DOHH2 (cell line): ENCODE measurements at regions not wholly inside any gene's neighbourhood (a gene's known extent, or its start where the extent isn't known, plus 50 kb on each side); places are given as distances from the start of the nearest gene placed in this dataset.

Experiments used
- H3F3A ChIP-seq: fragments of 200-600 bp; sonication (generic), shearing (Covaris generic); 2 replicates; pipeline ENCODE4 v1.6.0; 2016; ENCODE audit warnings: antibody characterized with exemption, mild to moderate bottlenecking; ENCODE audit not compliant: control insufficient read depth, insufficient read depth
- H3K27ac ChIP-seq: fragments of 200-600 bp; sonication (generic); 2 replicates; pipeline ENCODE4 v1.5.1; 2014; ENCODE audit warnings: low read depth, mild to moderate bottlenecking, low read length, moderate library complexity
- H3K27me3 ChIP-seq: fragments of 200-600 bp; sonication (generic); 2 replicates; pipeline ENCODE4 v1.6.1; 2014; ENCODE audit warnings: mild to moderate bottlenecking, low read length, mixed read lengths; ENCODE audit not compliant: control insufficient read depth
- H3K36me3 ChIP-seq: fragments of 200-600 bp; sonication (generic); 2 replicates; pipeline ENCODE4 v1.6.1; 2014; ENCODE audit warnings: mild to moderate bottlenecking, low read length, moderate library complexity, mixed read lengths; ENCODE audit not compliant: control insufficient read depth
- H3K4me1 ChIP-seq: fragments of 200-600 bp; sonication (generic); 2 replicates; pipeline ENCODE4 v1.6.1; 2014; ENCODE audit warnings: mild to moderate bottlenecking, low read length, mixed read lengths; ENCODE audit not compliant: control insufficient read depth
- H3K4me2 ChIP-seq: fragments of 200-600 bp; sonication (generic); 2 replicates; pipeline ENCODE4 v1.6.0; 2014; ENCODE audit warnings: mild to moderate bottlenecking, low read length, moderate library complexity
- H3K4me3 ChIP-seq: fragments of 200-600 bp; sonication (generic); 2 replicates; pipeline ENCODE4 v1.5.1; 2014; ENCODE audit warnings: mild to moderate bottlenecking, low read length, mixed read lengths
- H3K79me2 ChIP-seq: fragments of 200-600 bp; sonication (generic); 2 replicates; pipeline ENCODE4 v1.6.1; 2014; ENCODE audit warnings: mild to moderate bottlenecking, low read length, mixed read lengths; ENCODE audit not compliant: control insufficient read depth
- H3K9me2 ChIP-seq: fragments of 200-600 bp; sonication (generic); replicated peaks from 2 replicates; pipeline ENCODE4 v1.6.1; 2014; ENCODE audit warnings: mild to moderate bottlenecking, low read length, mixed read lengths; ENCODE audit not compliant: control insufficient read depth
- H3K9me3 ChIP-seq: fragments of 200-600 bp; sonication (generic); 2 replicates; pipeline ENCODE4 v1.6.1; 2014; ENCODE audit warnings: antibody characterized with exemption, low read length, mixed read lengths; ENCODE audit not compliant: control insufficient read depth, insufficient read depth
- H4K20me1 ChIP-seq: fragments of 200-600 bp; sonication (generic); 2 replicates; pipeline ENCODE4 v1.6.0; 2014; ENCODE audit warnings: low read depth, mild to moderate bottlenecking, antibody characterized with exemption, low read length, moderate library complexity; ENCODE audit not compliant: control insufficient read depth, insufficient read depth
- EZH2phosphoT487 ChIP-seq: fragments of 200-600 bp; sonication (generic); IDR thresholded peaks from 2 replicates; pipeline ENCODE4 v1.6.1; 2017; ENCODE audit warnings: borderline replicate concordance, mild to moderate bottlenecking, antibody characterized with exemption, low read length, moderate library complexity, mixed read lengths
- TF ChIP-seq, protein P1 (sequence below): fragments of 200-600 bp; sonication (generic); IDR thresholded peaks from one replicate; pipeline ENCODE4 v1.5.1; 2014; ENCODE audit warnings: antibody characterized with exemption, mild to moderate bottlenecking, low read depth, low read length; ENCODE audit not compliant: poor library complexity, severe bottlenecking

DNA sequence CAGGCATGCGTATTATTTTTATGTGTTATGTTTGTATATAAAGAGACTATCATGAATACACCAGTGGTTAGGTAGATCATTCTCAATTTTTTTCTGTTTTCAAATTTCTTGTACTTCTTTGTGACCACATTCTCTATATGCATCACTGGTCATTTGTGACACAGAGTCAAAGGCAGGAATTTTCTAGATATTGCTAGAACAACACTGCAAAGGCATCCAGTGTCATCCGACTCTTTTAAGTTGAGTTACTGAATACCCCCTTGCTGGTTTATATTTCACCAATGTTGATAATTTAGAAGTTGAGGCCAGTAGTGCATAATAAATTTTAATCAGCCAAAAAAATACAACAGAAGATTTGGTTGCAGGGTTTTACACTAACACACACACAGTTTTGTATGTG is 351.8 kb downstream of the CASP12 start:
- Histone ChIP-seq H3F3A (no peaks in the 10 kb centered on the region), H3K4me1 (no peaks in the 10 kb centered on the region), H3K9me2 (no peaks in the 10 kb centered on the region), H3K27me3 (no peaks in the 10 kb centered on the region), H3K4me2 (no peak overlapping the region), H4K20me1 (no peaks in the 10 kb centered on the region), H3K9me3 (no peaks in the 10 kb centered on the region), H3K4me3 (no peak overlapping the region), H3K36me3 (no peaks in the 10 kb centered on the region), H3K79me2 (no peaks in the 10 kb centered on the region), H3K27ac (no peak overlapping the region)
- TF ChIP-seq EZH2phosphoT487: no peak
- TF ChIP-seq, protein P1, sequence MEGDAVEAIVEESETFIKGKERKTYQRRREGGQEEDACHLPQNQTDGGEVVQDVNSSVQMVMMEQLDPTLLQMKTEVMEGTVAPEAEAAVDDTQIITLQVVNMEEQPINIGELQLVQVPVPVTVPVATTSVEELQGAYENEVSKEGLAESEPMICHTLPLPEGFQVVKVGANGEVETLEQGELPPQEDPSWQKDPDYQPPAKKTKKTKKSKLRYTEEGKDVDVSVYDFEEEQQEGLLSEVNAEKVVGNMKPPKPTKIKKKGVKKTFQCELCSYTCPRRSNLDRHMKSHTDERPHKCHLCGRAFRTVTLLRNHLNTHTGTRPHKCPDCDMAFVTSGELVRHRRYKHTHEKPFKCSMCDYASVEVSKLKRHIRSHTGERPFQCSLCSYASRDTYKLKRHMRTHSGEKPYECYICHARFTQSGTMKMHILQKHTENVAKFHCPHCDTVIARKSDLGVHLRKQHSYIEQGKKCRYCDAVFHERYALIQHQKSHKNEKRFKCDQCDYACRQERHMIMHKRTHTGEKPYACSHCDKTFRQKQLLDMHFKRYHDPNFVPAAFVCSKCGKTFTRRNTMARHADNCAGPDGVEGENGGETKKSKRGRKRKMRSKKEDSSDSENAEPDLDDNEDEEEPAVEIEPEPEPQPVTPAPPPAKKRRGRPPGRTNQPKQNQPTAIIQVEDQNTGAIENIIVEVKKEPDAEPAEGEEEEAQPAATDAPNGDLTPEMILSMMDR: no peak

DNA sequence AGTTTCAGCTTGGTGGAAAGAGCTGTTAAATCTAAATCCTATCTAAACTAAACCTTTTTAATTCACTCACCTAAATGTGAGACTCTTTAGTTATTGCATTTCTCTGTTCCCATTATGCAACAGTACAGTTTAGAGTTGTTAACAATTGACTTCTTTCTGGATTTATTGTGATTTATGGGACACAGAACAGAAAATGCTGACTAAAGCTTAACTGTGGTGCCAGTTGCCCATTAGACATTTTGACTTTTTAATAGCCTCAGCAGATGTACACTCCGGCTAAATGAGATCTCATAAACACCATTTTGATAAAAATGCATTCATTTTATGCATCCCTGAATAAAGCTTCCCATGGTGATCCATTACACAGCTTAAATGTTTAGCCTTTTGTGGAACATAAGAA is 356.6 kb downstream of the CASP12 start:
- Histone ChIP-seq H3K9me2 (no peaks in the 10 kb centered on the region), H3K4me3 (no peak overlapping the region), H3K4me1 (no peaks in the 10 kb centered on the region), H3K9me3 (no peaks in the 10 kb centered on the region), H3K27ac (no peak overlapping the region), H3K27me3 (no peaks in the 10 kb centered on the region), H3F3A (no peaks in the 10 kb centered on the region), H3K36me3 (no peaks in the 10 kb centered on the region), H4K20me1 (no peaks in the 10 kb centered on the region), H3K4me2 (no peak overlapping the region), H3K79me2 (no peaks in the 10 kb centered on the region)
- TF ChIP-seq EZH2phosphoT487: no peak
- TF ChIP-seq, protein P1: no peak

DNA sequence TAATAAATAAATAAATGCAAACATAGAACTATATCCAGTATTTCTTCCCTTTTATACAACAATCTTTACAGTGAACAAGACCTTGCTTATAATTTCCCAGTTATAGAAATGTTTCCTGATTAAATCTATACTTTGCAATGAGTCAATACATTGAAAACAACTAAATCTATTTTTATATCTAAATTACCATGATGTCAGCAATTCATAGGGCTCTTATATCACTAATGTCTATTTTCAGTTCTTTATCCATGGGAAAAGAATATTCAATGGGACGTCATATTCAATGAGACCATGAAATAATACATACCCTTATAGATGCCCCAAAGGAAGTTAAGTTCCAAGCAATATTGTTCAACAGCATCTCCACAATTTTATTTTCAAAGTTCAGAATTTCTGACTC is 359.9 kb downstream of the CASP12 start:
- no peaks in the 10 kb centered on the region for H3K36me3 ChIP-seq
- H3K27me3 ChIP-seq: no peaks in the 10 kb centered on the region
- no peaks in the 10 kb centered on the region for H3K9me3 ChIP-seq
- no peaks in the 10 kb centered on the region for H3K9me2 ChIP-seq
- H3F3A ChIP-seq: no peaks in the 10 kb centered on the region
- no peaks in the 10 kb centered on the region for H4K20me1 ChIP-seq
- no peak overlapping the region for H3K4me3 ChIP-seq
- no peak overlapping the region for H3K27ac ChIP-seq
- H3K4me1 ChIP-seq: no peaks in the 10 kb centered on the region
- H3K4me2 ChIP-seq: no peak overlapping the region
- H3K79me2 ChIP-seq: no peaks in the 10 kb centered on the region
- TF ChIP-seq EZH2phosphoT487: no peak
- TF ChIP-seq, protein P1: no peak

DNA sequence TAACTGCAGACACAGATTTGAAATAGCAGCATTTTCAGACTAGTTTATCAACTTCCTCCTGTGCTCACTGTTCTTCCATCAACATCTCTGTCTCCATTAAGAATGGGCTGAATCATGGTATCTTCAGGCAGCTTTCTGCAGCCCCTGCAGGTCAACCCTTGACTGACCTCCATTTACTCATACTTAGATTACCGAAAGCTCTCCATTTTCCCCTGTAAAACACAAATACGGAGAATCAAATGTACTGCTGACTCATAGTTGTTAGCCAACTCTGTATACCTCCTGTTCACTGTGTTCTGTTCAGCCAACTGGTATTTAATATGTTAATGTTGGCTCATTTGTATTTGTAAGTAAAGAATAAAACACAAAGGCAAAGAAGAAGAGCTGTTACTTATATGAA is 364.0 kb downstream of the CASP12 start:
- Histone ChIP-seq H3K9me3 (no peaks in the 10 kb centered on the region), H3K79me2 (no peaks in the 10 kb centered on the region), H3F3A (no peaks in the 10 kb centered on the region), H3K4me1 (no peaks in the 10 kb centered on the region), H4K20me1 (no peaks in the 10 kb centered on the region), H3K9me2 (no peaks in the 10 kb centered on the region), H3K4me3 (no peak overlapping the region), H3K27me3 (no peaks in the 10 kb centered on the region), H3K4me2 (no peak overlapping the region), H3K27ac (no peak overlapping the region), H3K36me3 (no peaks in the 10 kb centered on the region)
- TF ChIP-seq, protein P1: no peak
- no peak for TF ChIP-seq EZH2phosphoT487
